ENCODE measurements at regions not wholly inside any gene's neighbourhood (a gene's known extent, or its start where the extent isn't known, plus 50 kb on each side); places are given as distances from the start of the nearest gene placed in this dataset.

DNA sequence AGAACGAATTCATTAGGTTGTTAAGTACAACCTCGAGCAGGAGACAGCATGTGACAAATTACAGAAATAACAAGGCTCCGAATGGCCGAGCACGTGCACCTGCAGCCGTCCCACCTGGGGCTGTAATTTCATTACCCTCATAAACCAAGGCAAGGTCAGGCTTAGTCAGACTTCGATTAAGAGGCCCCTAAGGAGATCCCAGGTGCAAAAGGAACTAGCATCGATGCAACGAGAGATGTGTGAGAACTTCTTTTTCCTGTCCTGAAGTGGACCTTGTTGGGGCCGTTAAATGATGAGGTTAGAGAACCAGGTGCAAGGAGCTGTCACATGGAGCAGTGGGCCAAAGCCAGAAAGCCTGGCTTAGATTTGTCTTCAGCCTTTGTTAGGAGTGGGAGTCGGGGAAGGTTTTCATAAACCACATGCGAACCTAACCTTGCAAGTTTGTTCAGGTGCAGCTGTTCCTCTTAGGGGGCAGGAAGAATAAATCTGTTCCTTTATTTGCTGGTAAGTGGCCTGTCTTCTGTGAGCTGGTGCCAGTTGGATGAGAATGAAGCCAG is 559.9 kb upstream of the MCTP2 start:
- Histone ChIP-seq H3K36me3 (no peaks in the 10 kb centered on the region), H3K27me3 (ENCODE audit: insufficient read depth, low read depth, severe bottlenecking) (peaks cover 52% of the 10 kb centered on the region), H3K4me3 (ENCODE audit: low read depth, low read length) (no peak overlapping the region), H3K9me3 (ENCODE audit: severe bottlenecking) (no peaks in the 10 kb centered on the region), H3K27ac (no peak overlapping the region)
- TF ChIP-seq, protein P1, sequence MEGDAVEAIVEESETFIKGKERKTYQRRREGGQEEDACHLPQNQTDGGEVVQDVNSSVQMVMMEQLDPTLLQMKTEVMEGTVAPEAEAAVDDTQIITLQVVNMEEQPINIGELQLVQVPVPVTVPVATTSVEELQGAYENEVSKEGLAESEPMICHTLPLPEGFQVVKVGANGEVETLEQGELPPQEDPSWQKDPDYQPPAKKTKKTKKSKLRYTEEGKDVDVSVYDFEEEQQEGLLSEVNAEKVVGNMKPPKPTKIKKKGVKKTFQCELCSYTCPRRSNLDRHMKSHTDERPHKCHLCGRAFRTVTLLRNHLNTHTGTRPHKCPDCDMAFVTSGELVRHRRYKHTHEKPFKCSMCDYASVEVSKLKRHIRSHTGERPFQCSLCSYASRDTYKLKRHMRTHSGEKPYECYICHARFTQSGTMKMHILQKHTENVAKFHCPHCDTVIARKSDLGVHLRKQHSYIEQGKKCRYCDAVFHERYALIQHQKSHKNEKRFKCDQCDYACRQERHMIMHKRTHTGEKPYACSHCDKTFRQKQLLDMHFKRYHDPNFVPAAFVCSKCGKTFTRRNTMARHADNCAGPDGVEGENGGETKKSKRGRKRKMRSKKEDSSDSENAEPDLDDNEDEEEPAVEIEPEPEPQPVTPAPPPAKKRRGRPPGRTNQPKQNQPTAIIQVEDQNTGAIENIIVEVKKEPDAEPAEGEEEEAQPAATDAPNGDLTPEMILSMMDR (IDR thresholded peaks at IDR 0.05; ENCODE audit: low read depth, low read length): no peak
- no peak for DNase-seq

DNA sequence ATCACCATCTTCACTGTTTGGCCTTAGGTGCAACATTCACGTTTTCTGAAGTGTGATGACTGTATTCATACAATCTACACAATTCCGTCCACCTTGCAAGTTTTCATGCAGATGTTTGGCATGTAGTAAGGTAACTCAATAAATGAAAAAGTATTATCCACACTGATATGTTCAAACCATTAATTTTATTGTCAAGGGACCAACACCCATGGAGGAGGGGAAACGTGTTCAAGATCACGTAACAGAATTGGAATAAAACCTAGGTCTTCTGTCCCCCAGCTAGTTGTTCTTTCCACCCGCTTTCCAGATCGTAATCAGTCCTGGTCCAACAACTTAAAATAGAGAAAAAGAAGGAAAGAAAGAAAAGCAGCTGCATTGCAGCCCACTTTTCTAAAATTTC is 560.4 kb upstream of the MCTP2 start:
- H3K4me3 ChIP-seq (ENCODE audit: low read depth, low read length): no peak overlapping the region
- H3K36me3 ChIP-seq: no peaks in the 10 kb centered on the region
- no peak for DNase-seq
- TF ChIP-seq, protein P1 (IDR thresholded peaks at IDR 0.05; ENCODE audit: low read depth, low read length): no peak
- no peak overlapping the region for H3K27ac ChIP-seq
- H3K9me3 ChIP-seq (ENCODE audit: severe bottlenecking): no peaks in the 10 kb centered on the region
- H3K27me3 ChIP-seq (ENCODE audit: insufficient read depth, low read depth, severe bottlenecking): peaks cover 52% of the 10 kb centered on the region

DNA sequence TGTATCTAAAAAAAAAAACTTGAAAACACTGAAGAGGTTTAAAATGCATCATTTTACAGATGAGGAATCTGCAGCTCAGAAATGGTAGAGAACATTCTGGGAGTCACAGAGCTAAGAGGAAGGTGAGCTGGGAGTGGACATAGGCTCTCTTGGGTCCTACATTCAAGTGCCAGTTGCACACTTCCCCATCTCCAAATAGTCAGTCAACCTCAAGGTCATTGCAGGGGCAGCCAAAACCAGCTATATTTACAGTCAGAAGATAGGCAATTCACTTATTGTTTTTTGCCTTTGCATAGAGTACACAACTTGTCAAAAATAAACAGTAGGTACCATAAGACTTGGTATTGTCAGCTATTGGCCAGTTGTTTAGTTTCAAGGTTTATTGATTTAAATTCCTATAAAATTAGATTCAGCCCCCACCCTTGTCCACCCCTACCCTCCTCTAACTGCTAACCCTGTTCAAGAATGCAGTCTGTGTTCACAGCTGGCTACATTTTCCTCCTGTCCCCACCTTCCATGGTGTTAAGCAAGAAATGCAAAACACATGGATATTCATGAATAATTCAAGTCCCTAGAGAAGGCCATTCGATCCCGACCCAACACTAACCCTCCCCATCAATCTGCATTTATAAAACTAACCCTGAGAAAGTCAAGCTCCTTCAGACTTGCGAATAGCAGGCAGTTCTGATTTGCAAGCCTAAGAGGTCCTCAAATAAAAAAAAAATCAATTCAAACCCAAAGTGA is 567.0 kb upstream of the MCTP2 start:
- Histone ChIP-seq H3K4me3 (ENCODE audit: low read depth, low read length) (no peak overlapping the region), H3K27ac (no peak overlapping the region), H3K36me3 (no peaks in the 10 kb centered on the region), H3K9me3 (ENCODE audit: severe bottlenecking) (no peaks in the 10 kb centered on the region), H3K27me3 (ENCODE audit: insufficient read depth, low read depth, severe bottlenecking) (peaks cover 38% of the 10 kb centered on the region)
- TF ChIP-seq, protein P1 (IDR thresholded peaks at IDR 0.05; ENCODE audit: low read depth, low read length): no peak
- no peak for DNase-seq

DNA sequence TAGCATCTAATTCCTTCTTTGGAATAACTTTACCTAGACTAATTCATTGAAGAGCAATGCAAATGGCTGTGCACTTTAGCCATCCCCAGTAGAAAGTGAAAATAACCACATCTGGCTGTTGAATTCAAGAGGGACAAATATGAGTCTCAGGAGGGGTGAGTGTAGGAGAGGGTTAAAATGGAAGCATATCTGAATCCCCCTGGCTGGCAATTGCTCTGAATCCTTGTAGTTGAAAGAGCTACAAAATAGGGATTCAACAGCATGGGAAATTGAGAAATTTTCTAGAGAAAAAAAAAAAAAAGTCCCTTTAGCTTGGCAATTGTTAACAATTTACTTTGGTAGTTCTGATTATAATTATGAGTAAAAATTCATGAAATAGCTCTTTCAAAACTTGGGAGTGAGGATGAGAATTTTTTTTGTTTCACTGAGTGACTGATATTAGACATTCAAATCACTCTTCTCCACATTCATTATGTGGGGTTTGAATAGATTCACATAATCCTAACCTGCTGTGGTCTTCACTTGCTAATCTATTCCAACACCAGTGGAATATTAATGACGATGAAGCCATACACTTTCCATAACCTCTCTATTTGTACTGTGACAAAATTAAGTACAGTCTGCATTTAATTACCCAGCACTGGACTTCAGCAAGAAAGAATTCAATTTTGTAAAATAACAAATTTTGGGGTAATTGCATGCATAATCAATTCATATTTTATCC is 569.0 kb upstream of the MCTP2 start:
- no peaks in the 10 kb centered on the region for H3K36me3 ChIP-seq
- no peak for DNase-seq
- no peaks in the 10 kb centered on the region for H3K9me3 ChIP-seq (ENCODE audit: severe bottlenecking)
- TF ChIP-seq, protein P1 (IDR thresholded peaks at IDR 0.05; ENCODE audit: low read depth, low read length): no peak
- no peak overlapping the region for H3K4me3 ChIP-seq (ENCODE audit: low read depth, low read length)
- H3K27me3 ChIP-seq (ENCODE audit: insufficient read depth, low read depth, severe bottlenecking): peaks cover 53% of the 10 kb centered on the region
- no peak overlapping the region for H3K27ac ChIP-seq

DNA sequence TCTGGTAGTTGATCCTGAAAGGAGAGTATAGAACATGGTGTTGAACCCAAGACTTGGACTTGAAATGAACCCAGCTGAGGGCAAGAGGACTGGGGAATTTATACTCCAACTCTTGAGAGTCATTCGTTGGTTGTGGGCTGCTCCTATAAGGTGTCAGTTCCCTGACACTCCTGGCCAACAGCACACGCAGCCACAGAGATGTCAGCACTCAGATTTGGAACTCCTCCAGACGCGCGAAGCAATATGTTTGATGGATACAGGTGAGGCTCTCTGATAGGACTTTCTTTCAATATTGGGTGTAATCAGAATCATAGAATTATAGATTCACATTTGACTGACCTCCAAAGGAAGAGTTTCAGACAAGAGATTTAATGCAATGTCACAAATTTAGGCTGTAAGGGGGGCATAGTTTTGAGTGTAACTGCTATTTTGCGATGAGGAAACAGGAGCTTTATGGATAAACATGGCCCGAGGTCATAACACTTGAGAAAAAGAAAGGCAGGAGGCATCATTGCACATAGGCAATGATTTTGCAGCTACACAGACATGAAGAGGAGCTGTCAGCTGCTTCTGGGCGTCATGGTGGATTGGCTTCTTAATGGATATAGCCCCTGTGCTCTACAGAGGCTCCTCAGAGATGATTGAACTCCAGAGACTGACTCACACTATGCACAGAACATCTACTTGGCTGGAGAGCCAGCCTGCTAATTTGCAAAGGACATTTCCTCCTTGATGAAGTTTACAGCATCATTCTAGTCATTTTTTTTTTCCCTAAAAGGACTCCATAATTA is 569.2 kb upstream of the RGMA start:
- TF ChIP-seq, protein P1 (IDR thresholded peaks at IDR 0.05; ENCODE audit: low read depth, low read length): no peak
- no peak overlapping the region for H3K27ac ChIP-seq
- no peak for DNase-seq
- H3K4me3 ChIP-seq (ENCODE audit: low read depth, low read length): no peak overlapping the region
- H3K27me3 ChIP-seq (ENCODE audit: insufficient read depth, low read depth, severe bottlenecking): peaks cover 53% of the 10 kb centered on the region
- no peaks in the 10 kb centered on the region for H3K36me3 ChIP-seq
- H3K9me3 ChIP-seq (ENCODE audit: severe bottlenecking): no peaks in the 10 kb centered on the region
